GM12865 (cell line): ENCODE measurements at regions not wholly inside any gene's neighbourhood (a gene's known extent, or its start where the extent isn't known, plus 50 kb on each side); places are given as distances from the start of the nearest gene placed in this dataset.

Experiments used
- DNase-seq: peaks from one replicate; pipeline ENCODE4 v3.0.0; 2010; ENCODE audit warnings: low read depth
- H3K4me3 ChIP-seq: 2 replicates; pipeline ENCODE4 v1.5.1; 2011; ENCODE audit warnings: mild to moderate bottlenecking, low read depth, low read length, control low read depth
- TF ChIP-seq, protein P1 (sequence below): IDR thresholded peaks from 2 replicates; pipeline ENCODE4 v1.5.1; 2011; ENCODE audit warnings: low read length, control low read depth, low read depth, inconsistent platforms; ENCODE audit not compliant: insufficient read depth; ENCODE audit errors: missing control alignments

DNA sequence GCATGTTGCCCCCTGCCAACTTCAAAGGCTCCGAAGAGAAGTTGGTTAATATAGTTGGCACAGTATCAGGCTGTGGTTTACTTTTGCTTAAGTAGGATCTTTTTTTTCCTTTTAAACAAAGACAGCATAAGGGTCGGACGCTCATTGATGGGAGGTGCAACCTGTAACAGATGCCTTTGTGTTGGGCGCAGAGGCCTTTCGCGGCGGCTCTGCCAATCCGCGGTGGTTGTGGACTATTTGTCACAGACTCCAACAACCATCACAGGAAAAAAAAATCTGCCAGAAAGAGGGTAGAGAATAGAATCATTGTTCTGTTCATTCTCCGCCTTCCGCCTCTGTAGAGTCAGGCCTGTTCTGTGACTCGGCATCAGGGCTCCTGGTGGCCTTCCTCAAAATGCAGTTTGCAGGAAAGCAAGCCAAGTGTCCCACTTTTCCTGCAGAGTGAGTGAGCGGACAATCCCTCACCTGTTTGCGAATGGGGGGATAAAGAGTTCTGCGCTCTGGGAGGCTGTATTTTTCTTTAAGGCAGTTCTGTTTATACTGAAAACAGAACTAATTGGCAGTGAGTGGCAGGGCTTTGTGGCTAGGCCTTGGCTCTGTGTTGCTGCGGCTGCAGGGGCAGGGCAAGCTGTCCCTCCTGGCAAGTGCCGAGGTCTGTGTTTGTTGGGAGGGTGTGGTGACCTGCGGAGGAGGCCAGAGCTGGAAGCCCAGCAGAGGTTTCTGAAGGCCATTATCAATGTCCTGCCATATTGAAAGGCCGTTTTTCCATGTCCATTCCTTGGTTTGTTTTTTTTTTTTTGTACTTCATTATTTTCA lies 83.0 kb upstream of the PIWIL1 start:
- no peak for DNase-seq
- TF ChIP-seq, protein P1, sequence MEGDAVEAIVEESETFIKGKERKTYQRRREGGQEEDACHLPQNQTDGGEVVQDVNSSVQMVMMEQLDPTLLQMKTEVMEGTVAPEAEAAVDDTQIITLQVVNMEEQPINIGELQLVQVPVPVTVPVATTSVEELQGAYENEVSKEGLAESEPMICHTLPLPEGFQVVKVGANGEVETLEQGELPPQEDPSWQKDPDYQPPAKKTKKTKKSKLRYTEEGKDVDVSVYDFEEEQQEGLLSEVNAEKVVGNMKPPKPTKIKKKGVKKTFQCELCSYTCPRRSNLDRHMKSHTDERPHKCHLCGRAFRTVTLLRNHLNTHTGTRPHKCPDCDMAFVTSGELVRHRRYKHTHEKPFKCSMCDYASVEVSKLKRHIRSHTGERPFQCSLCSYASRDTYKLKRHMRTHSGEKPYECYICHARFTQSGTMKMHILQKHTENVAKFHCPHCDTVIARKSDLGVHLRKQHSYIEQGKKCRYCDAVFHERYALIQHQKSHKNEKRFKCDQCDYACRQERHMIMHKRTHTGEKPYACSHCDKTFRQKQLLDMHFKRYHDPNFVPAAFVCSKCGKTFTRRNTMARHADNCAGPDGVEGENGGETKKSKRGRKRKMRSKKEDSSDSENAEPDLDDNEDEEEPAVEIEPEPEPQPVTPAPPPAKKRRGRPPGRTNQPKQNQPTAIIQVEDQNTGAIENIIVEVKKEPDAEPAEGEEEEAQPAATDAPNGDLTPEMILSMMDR, result no peak
- H3K4me3 ChIP-seq, result no peak overlapping the region

DNA sequence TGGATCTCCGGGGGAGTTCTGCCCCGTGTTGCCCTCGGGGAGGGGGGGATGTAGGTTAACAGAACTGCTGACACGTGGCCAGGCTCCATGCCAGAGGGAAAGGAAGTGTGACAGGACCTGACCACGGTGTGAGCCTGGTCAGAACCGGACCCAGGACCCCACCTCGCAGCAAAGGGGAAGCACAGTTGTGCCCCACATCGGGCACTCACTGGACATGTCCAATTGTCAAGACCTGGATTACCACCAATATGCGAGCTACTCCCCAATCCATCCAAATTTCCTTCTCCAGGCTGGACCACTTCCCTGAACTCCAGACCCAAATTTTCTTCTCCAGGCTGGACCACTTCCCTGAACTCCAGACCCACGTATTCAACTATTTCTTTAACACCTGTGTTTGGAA lies 78.8 kb upstream of the PIWIL1 start:
- H3K4me3 ChIP-seq, result no peak overlapping the region
- TF ChIP-seq, protein P1, result no peak
- DNase-seq, result no peak

DNA sequence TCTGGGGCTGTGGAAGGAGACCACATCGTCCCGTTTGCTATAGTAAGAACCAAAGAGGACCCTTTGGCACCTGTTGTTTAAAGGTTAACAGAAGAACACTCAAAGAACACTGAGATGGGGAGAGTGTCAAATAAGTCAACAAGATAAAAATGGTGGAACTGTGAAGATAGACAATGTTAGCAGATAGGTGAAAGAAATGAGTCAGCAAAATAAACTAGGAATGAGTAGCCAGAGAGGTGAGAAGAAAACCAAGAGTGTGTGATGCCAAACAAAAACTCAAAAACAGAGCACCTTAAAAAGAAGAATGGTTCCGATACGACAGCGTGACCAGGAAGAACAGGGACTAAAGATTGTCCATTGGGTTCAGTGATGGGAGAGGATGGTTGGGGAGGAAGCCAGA lies 74.7 kb upstream of the PIWIL1 start:
- no peak for DNase-seq
- TF ChIP-seq, protein P1, result no peak
- no peak overlapping the region for H3K4me3 ChIP-seq

DNA sequence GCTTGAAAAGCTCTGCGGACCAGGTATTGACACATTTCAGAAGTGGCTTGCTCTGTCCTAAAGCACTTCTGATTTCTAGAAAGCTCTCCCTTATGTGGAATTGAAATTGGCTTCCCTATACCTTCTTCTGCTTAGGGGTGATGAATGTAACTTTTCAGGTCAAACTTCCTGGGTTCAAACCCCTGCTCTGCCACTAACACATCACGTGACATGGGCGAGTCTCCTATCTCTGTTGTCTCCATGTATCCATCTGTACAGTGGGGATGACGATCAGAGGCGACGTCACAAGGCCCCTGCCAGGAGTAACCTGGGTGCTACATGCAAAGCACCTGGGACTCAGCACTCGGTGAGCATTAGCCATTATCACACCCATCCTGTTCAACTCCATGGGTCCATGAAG lies 73.7 kb upstream of the PIWIL1 start:
- no peak overlapping the region for H3K4me3 ChIP-seq
- DNase-seq, result no peak
- TF ChIP-seq, protein P1, result no peak

DNA sequence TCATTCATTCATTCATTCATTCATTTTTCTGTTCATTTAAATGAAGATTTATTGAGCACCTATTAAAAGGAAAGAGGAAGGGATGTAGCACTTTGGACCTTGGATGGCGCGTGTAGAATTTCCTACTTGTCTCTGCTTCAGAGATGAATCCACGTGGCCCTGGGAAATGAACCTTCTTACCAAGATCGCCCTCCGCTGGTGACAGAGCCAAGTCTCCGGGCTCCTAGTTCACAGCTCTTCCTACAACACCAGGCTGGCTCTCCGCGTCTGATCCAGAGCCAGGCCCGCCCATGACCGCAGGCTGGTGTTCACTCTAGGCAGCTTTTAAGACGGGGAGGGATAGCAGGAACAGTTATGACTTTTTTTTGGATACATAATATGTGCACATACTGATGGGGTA lies 70.9 kb upstream of the PIWIL1 start:
- DNase-seq, result no peak
- H3K4me3 ChIP-seq, result no peak overlapping the region
- TF ChIP-seq, protein P1, result no peak

DNA sequence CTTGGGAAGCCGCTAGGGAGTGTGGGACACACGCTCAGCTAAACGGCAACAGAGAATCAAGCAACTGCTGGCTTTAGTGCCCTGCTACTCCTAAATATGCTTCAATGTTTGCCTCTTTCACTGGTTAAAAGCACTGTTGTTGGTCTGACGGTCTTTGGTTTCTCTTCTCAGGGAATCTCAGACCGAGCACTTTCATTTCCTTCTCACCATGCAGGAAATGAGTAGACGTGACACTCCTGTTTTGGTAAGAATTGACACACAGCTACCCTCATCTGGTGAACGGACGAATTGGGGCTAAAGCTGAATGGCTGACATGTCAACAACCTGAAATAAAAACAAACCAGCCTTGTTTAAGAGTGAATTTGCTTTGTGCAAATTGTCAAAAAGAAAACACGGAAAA lies 57.5 kb upstream of the PIWIL1 start:
- TF ChIP-seq, protein P1, result no peak
- H3K4me3 ChIP-seq, result no peak overlapping the region
- no peak for DNase-seq

DNA sequence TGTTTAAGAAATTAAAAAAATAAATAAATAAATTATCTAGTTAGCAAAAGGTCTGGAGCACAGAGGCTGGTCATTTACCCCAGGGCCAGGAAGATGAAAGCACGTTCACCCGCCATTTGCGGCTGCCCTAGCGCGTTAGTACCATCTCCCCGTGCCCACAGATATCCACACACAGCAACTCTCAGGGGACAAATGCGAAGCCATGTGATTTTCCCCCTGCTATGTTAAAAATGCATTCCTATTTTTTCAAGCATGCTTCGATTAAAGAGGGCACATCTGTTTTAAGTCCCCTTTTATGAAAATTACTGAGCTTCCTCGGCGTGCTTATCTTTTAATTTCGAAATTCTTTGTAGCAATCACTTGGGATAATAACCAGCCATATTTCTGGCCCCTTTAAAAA lies 56.9 kb upstream of the PIWIL1 start:
- TF ChIP-seq, protein P1, result no peak
- no peak for DNase-seq
- no peak overlapping the region for H3K4me3 ChIP-seq
